ENCODE measurements at regions not wholly inside any gene's neighbourhood (a gene's known extent, or its start where the extent isn't known, plus 50 kb on each side); places are given as distances from the start of the nearest gene placed in this dataset.

- H3K4me1 Mint-ChIP-seq (ENCODE audit: low read depth), result no peaks in the 10 kb centered on the region
- intact Hi-C loops (cut with DNase I, micrococcal nuclease), result no loop called here
- peaks cover 19% of the 10 kb centered on the region for H3K27me3 Mint-ChIP-seq
- DNase-seq (no peak), ATAC-seq (ENCODE audit: poor library complexity) (no peak)
- H3K36me3 Mint-ChIP-seq (ENCODE audit: low read depth), result no peaks in the 10 kb centered on the region
- H3K27ac Mint-ChIP-seq, result no peak overlapping the region
- no peak for TF ChIP-seq CTCF (IDR thresholded peaks at IDR 0.05)
- no peaks in the 10 kb centered on the region for H3K36me3 ChIP-seq (ENCODE audit: insufficient read depth, low read length)
- H3K4me3 ChIP-seq (ENCODE audit: low read length), result no peak overlapping the region
- no peak overlapping the region for H3K27ac ChIP-seq (ENCODE audit: low read depth in 1 of 2, low read length in 2 of 2)
- CTCF ChIA-PET, result no interaction called here
- no peak overlapping the region for H3K4me3 Mint-ChIP-seq
- no peaks in the 10 kb centered on the region for H3K27me3 ChIP-seq (ENCODE audit: control insufficient read depth in 1 of 2, insufficient read depth in 2 of 2, low read length in 2 of 2)
- peaks cover 20% of the 10 kb centered on the region for H3K4me1 ChIP-seq (ENCODE audit: insufficient read depth, low read length)
- peaks cover 5% of the 10 kb centered on the region for H3K9me3 Mint-ChIP-seq
- POLR2A ChIA-PET, result no interaction called here
- peaks cover 0 to 6% of the 10 kb centered on the region in 2 experiments for H3K9me3 ChIP-seq (ENCODE audit: control insufficient read depth in 1 of 2, insufficient read depth in 1 of 2, low read length in 2 of 2)
Observed at GRCh38 chr2:118166242-118166641, 78.0 kb downstream of the INSIG2 start.

GRCh38 chr2:118165595-118165994 lies 77.3 kb downstream of the INSIG2 start:
- no peaks in the 10 kb centered on the region for H3K4me1 Mint-ChIP-seq (ENCODE audit: low read depth)
- ChIA-PET CTCF (no interaction called here), POLR2A (no interaction called here)
- ATAC-seq (ENCODE audit: poor library complexity) (no peak), DNase-seq (no peak)
- peaks cover 6% of the 10 kb centered on the region for H3K9me3 Mint-ChIP-seq
- Histone ChIP-seq H3K4me1 (ENCODE audit: insufficient read depth, low read length) (peaks cover 20% of the 10 kb centered on the region), H3K27ac (ENCODE audit: low read depth in 1 of 2, low read length in 2 of 2) (no peak overlapping the region), H3K27me3 (ENCODE audit: control insufficient read depth in 1 of 2, insufficient read depth in 2 of 2, low read length in 2 of 2) (no peaks in the 10 kb centered on the region), H3K36me3 (ENCODE audit: insufficient read depth, low read length) (no peaks in the 10 kb centered on the region), H3K9me3 (ENCODE audit: control insufficient read depth in 1 of 2, insufficient read depth in 1 of 2, low read length in 2 of 2) (peaks cover 0 to 6% of the 10 kb centered on the region in 2 experiments), H3K4me3 (ENCODE audit: low read length) (no peak overlapping the region)
- H3K27me3 Mint-ChIP-seq, result peaks cover 23% of the 10 kb centered on the region
- H3K36me3 Mint-ChIP-seq (ENCODE audit: low read depth), result no peaks in the 10 kb centered on the region
- TF ChIP-seq CTCF (IDR thresholded peaks at IDR 0.05), result no peak
- H3K4me3 Mint-ChIP-seq, result no peak overlapping the region
- intact Hi-C loops (cut with DNase I, micrococcal nuclease), result no loop called here
- no peak overlapping the region for H3K27ac Mint-ChIP-seq
